HepG2 (cell line): ENCODE measurements at regions not wholly inside any gene's neighbourhood (a gene's known extent, or its start where the extent isn't known, plus 50 kb on each side); places are given as distances from the start of the nearest gene placed in this dataset.

ENCODE experiments used
- NR2C2 ChIP-seq: sonication (generic); formaldehyde crosslinking; IDR thresholded peaks from 2 replicates; pipeline ENCODE4 v1.4.0; 2020; ENCODE audit warnings: missing genetic modification reagents, mild to moderate bottlenecking, moderate library complexity, borderline replicate concordance
- TBX3 ChIP-seq: fragments of 450-650 bp; IDR thresholded peaks from 2 replicates; pipeline ENCODE4 v1.6.1; 2017; ENCODE audit warnings: antibody characterized with exemption, mild to moderate bottlenecking, inconsistent platforms, borderline replicate concordance
- TF ChIP-seq, protein P1 (sequence below): sonication (generic); formaldehyde crosslinking; IDR thresholded peaks from 2 replicates; pipeline ENCODE4 v1.8.0; 2022; ENCODE audit warnings: mild to moderate bottlenecking, missing genetic modification reagents, borderline replicate concordance
- TF ChIP-seq, protein P2 (sequence below): sonication (generic); formaldehyde crosslinking; IDR thresholded peaks from 2 replicates; pipeline ENCODE4 v1.5.1; 2020; ENCODE audit warnings: mild to moderate bottlenecking, missing genetic modification reagents
- TF ChIP-seq, protein P3 (sequence below): sonication (generic); formaldehyde crosslinking; IDR thresholded peaks from 2 replicates; pipeline ENCODE4 v1.5.1; 2020; ENCODE audit warnings: mild to moderate bottlenecking, missing genetic modification reagents, moderate library complexity

DNA sequence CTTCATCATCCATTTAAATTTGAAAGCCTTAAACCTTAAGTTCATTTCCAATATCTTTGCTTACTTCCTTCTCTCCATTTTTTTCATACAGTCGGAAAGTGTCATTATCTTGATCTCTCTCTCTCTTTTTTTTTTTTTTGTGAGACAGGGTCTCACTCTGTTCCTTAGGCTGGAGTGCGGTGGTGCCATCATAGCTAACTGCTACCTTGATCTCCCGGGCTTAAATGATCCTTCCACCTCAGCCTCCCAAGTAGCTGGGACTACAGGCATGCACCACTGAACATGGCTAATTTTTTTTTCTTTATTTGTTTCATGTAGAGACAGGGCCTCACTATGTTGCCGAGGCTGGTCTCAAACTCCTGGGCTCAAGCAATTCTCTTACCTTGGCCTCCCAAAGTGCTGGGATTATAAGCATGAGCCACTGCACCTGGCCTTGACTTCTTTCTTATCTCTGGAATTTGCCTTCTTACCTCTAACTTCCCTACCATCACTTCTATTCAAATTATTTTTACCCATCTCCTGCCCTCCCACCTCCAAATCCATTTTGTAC, 222.2 kb downstream of the MYCN start (continued):
- TF ChIP-seq, protein P1, sequence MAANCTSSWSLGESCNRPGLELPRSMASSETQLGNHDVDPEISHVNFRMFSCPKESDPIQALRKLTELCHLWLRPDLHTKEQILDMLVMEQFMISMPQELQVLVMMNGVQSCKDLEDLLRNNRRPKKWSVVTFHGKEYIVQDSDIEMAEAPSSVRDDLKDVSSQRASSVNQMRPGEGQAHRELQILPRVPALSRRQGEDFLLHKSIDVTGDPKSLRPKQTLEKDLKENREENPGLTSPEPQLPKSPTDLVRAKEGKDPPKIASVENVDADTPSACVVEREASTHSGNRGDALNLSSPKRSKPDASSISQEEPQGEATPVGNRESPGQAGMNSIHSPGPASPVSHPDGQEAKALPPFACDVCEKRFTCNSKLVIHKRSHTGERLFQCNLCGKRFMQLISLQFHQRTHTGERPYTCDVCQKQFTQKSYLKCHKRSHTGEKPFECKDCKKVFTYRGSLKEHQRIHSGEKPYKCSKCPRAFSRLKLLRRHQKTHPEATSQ: no peak
- TF ChIP-seq, protein P2, sequence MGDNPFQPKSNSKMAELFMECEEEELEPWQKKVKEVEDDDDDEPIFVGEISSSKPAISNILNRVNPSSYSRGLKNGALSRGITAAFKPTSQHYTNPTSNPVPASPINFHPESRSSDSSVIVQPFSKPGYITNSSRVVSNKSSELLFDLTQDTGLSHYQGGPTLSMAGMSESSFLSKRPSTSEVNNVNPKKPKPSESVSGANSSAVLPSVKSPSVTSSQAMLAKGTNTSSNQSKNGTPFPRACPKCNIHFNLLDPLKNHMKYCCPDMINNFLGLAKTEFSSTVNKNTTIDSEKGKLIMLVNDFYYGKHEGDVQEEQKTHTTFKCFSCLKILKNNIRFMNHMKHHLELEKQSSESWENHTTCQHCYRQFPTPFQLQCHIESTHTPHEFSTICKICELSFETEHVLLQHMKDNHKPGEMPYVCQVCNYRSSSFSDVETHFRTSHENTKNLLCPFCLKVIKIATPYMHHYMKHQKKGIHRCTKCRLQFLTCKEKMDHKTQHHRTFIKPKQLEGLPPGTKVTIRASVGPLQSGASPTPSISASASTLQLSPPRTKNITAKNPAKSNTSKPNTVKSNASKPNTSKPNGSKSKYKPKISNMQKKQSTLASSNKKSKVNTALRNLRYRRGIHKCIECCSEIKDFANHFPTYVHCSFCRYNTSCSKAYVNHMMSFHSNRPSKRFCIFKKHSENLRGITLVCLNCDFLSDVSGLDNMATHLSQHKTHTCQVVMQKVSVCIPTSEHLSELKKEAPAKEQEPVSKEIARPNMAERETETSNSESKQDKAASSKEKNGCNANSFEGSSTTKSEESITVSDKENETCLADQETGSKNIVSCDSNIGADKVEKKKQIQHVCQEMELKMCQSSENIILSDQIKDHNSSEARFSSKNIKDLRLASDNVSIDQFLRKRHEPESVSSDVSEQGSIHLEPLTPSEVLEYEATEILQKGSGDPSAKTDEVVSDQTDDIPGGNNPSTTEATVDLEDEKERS: no peak
- no peak for TF ChIP-seq TBX3
- TF ChIP-seq, protein P3, sequence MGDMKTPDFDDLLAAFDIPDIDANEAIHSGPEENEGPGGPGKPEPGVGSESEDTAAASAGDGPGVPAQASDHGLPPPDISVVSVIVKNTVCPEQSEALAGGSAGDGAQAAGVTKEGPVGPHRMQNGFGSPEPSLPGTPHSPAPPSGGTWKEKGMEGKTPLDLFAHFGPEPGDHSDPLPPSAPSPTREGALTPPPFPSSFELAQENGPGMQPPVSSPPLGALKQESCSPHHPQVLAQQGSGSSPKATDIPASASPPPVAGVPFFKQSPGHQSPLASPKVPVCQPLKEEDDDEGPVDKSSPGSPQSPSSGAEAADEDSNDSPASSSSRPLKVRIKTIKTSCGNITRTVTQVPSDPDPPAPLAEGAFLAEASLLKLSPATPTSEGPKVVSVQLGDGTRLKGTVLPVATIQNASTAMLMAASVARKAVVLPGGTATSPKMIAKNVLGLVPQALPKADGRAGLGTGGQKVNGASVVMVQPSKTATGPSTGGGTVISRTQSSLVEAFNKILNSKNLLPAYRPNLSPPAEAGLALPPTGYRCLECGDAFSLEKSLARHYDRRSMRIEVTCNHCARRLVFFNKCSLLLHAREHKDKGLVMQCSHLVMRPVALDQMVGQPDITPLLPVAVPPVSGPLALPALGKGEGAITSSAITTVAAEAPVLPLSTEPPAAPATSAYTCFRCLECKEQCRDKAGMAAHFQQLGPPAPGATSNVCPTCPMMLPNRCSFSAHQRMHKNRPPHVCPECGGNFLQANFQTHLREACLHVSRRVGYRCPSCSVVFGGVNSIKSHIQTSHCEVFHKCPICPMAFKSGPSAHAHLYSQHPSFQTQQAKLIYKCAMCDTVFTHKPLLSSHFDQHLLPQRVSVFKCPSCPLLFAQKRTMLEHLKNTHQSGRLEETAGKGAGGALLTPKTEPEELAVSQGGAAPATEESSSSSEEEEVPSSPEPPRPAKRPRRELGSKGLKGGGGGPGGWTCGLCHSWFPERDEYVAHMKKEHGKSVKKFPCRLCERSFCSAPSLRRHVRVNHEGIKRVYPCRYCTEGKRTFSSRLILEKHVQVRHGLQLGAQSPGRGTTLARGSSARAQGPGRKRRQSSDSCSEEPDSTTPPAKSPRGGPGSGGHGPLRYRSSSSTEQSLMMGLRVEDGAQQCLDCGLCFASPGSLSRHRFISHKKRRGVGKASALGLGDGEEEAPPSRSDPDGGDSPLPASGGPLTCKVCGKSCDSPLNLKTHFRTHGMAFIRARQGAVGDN (CRISPR knock-in tag): no peak
- no peak for TF ChIP-seq NR2C2
